Fibroblast of mammary gland (primary cell): ENCODE measurements at regions not wholly inside any gene's neighbourhood (a gene's known extent, or its start where the extent isn't known, plus 50 kb on each side); places are given as distances from the start of the nearest gene placed in this dataset.

Experiments used
- DNase-seq: peaks from one replicate; pipeline ENCODE4 v3.0.0-alpha.2; 2010; ENCODE audit warnings: low read depth
- H3K4me3 ChIP-seq: 2 replicates; pipeline ENCODE4 v1.5.1; 2011; ENCODE audit warnings: low read depth, mild to moderate bottlenecking, low read length, moderate library complexity; ENCODE audit not compliant: control insufficient read depth
- TF ChIP-seq, protein P1 (sequence below): conservative IDR thresholded peaks from 2 replicates; pipeline ENCODE4 v1.5.1; 2011; ENCODE audit warnings: low read depth, low read length, inconsistent platforms; ENCODE audit not compliant: control insufficient read depth, insufficient read depth

DNA sequence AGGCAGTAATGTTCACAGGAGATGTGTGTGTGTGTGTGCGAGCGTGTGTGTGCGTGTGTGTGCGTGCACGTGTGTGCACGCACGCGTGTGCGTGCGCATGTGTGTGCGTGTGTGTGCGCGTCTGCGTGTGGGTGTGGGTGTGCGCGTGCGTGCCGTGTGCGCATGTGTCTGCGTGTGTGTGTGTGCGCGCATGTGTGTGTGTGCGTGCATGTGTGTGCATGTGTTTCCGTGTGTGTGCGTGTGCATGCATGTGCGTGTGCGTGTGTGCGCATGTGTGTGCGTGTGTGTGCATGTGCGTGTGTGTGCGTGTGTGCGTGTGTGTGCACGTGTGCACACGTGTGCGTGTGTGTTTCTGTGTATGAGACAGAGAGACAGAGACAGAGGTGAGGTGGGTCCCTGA lies 136.0 kb upstream of the CST7 start:
- H3K4me3 ChIP-seq = no peak overlapping the region
- no peak for DNase-seq
- TF ChIP-seq, protein P1, sequence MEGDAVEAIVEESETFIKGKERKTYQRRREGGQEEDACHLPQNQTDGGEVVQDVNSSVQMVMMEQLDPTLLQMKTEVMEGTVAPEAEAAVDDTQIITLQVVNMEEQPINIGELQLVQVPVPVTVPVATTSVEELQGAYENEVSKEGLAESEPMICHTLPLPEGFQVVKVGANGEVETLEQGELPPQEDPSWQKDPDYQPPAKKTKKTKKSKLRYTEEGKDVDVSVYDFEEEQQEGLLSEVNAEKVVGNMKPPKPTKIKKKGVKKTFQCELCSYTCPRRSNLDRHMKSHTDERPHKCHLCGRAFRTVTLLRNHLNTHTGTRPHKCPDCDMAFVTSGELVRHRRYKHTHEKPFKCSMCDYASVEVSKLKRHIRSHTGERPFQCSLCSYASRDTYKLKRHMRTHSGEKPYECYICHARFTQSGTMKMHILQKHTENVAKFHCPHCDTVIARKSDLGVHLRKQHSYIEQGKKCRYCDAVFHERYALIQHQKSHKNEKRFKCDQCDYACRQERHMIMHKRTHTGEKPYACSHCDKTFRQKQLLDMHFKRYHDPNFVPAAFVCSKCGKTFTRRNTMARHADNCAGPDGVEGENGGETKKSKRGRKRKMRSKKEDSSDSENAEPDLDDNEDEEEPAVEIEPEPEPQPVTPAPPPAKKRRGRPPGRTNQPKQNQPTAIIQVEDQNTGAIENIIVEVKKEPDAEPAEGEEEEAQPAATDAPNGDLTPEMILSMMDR = no peak

DNA sequence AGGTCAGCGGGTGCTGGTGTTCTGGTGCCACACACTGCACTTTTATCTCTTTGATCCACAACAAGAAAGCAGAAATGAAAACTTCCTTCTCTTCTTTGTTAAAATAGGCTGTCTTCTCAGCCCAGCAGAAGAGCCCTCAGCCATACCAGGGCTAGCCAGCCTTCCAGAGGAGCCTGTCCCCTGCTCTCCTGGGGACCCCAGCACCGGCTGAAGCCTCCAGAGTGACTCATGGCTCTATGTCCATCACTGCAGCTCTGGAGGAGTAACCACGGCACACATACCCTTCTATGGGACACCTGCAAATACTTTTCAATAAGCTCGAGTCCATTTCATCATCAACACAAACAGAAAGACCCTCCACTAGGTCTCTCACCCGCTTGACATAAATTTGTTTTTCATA lies 135.6 kb upstream of the CST7 start:
- no peak for DNase-seq
- no peak overlapping the region for H3K4me3 ChIP-seq
- TF ChIP-seq, protein P1 = no peak

DNA sequence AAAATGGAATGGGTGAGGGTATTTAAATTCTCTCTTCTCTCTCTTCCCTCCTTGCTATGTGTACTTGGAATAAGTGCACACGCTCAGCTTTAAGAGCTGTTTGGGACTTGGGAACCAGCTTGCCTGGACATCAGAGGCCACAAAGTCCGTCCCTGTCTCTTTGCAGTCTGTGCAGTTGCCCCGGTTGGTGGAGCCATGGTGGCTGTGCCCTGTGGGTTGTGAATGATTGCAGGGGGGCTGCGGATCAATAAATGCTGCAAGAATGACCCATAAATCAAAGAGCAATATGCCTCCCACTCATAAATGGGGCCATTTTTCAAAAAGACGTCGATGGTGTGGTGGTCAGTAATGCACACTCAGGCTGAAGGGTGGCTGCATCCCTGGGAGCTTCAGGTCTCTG lies 135.1 kb upstream of the CST7 start:
- no peak for DNase-seq
- no peak overlapping the region for H3K4me3 ChIP-seq
- TF ChIP-seq, protein P1 = no peak

DNA sequence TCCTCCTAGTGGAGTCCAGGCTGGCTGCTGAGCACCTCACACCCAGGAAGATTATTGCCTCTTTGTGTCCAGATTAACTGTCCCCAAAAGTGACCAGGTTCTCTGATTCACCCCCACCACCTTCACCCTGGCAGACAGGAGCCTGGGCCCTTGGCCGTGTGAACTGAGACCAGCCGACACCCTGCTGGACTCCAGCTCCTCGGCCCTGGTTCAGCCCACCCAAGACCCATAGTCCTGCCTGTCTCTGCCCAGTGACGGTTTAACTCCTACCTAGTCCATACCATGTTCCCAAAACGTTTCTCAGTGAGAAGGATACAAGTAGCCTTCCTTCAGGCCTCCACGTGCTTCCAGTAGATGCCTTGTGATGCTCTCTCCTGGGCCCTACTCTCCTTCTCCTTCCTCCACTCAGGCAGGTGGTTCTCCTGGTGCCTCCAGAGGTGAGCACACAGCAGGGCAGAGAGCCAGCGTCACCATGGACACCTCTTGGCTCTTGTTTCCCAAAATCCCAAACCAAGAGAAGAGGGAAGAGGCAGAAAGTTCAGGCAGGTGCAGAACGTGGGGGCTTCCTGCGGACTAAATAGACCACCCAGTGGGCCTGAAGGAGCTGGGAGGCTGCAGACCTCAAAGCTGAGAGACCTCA lies 134.4 kb upstream of the CST7 start:
- DNase-seq = no peak
- TF ChIP-seq, protein P1 = no peak
- no peak overlapping the region for H3K4me3 ChIP-seq

DNA sequence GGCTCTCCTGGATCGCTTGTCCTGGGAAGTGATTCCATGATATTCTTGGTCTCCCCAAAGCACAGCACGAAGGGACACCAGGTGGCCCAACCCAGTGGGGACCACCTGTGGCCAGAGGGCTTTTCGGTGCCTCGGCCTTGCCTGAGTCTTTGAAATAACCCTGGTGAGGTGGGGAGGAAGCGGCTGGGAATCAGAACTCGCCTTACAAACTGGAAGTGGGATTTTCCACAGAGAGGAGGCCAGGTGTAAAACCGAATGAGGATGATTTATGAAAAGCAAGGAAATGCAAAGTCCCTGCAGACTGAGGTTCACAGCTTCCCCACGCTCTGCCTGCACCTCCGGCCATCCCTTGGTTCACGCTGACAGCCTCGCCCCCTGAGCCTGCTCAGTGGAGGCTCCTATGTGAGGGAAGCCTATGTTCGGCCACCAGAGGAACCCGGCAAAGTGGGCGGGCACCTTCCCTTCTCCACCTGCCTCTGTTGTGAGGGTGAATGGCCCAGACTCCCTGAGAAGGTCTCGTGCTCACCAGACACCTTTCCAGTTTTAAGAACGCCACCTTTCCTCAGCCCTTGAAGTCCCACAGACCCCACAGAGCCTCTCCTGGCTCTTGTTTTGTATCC lies 133.8 kb upstream of the CST7 start:
- TF ChIP-seq, protein P1 = no peak
- no peak for DNase-seq
- H3K4me3 ChIP-seq = no peak overlapping the region

DNA sequence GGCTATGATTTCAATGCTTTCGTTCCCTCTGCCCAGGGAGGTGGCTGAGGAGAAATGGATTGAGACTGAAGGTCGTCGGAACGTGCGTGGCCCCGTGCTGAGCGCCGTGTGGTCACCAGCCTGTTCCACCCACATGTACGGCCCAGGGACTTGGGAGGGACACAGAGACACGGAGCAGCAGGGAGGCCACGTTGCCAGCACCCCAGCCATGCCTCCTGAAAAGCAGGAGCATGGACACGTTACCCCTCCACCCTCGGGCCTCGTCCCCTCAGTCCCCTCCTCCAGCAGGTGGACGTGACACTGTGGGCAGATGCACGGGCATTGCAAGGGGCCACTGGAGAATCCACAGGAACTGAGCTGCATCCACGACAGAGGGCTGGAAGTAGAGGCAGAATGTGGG lies 133.1 kb upstream of the CST7 start:
- H3K4me3 ChIP-seq = no peak overlapping the region
- TF ChIP-seq, protein P1 = no peak
- no peak for DNase-seq

DNA sequence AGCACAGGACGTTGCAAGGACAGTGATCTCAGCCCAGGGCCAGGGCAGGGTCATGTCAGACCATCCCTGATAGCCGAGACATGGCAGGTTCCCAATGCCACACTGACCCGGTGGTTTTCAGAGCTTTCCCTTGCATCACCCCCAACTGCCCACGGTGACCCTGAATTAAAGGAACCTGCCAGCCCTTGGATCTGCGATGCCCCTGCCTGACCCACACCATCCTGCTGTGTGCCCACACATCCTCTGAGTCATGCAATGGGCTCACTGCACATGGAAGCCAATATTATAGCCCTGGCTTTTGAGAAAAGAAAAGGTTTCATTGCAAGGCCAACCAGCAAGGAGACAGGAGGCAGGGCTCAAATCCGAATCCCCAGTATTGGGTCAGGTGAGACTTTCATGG lies 132.6 kb upstream of the CST7 start:
- TF ChIP-seq, protein P1 = no peak

More for the DNA sequence above, 132.6 kb upstream of the CST7 start:
- no peak overlapping the region for H3K4me3 ChIP-seq
- no peak for DNase-seq
